ENCODE measurements at regions not wholly inside any gene's neighbourhood (a gene's known extent, or its start where the extent isn't known, plus 50 kb on each side); places are given as distances from the start of the nearest gene placed in this dataset.

GRCh38 chr9:120156376-120156775 is 423.6 kb downstream of the CDK5RAP2 start:
- no peak overlapping the region for H3K4me3 ChIP-seq (ENCODE audit: low read depth, low read length, poor library complexity, severe bottlenecking)
- intact Hi-C loops (cut with micrococcal nuclease; ENCODE audit: unreplicated experiment) = no loop called here
- POLR2A ChIA-PET (ENCODE audit: low non-redundant PET) = no interaction called here

GRCh38 chr9:120153258-120153657 is 426.7 kb downstream of the CDK5RAP2 start:
- H3K4me1 ChIP-seq (ENCODE audit: insufficient read depth, low read length, poor library complexity, severe bottlenecking) = no peaks in the 10 kb centered on the region
- H3K27ac ChIP-seq (ENCODE audit: low read depth, low read length, poor library complexity, severe bottlenecking) = no peak overlapping the region
- H3K9me3 ChIP-seq (ENCODE audit: low read depth, low read length, poor library complexity, severe bottlenecking) = no peaks in the 10 kb centered on the region
- ChIA-PET CTCF (no interaction called here), POLR2A (ENCODE audit: low non-redundant PET) (no interaction called here)
- H3K36me3 ChIP-seq (ENCODE audit: insufficient read depth, low read length, poor library complexity, severe bottlenecking) = no peaks in the 10 kb centered on the region
- DNase-seq (ENCODE audit: low spot score) = no peak
- H3K4me3 ChIP-seq (ENCODE audit: low read depth, low read length, poor library complexity, severe bottlenecking) = no peak overlapping the region
- BruUV-seq (replicated peaks) = no TSS peak
- intact Hi-C loops (cut with micrococcal nuclease; ENCODE audit: unreplicated experiment) = no loop called here
- TF ChIP-seq CTCF (conservative IDR thresholded peaks at IDR 0.05; ENCODE audit: low read depth, low read length) = no peak
- TF ChIP-seq EZH2 (IDR thresholded peaks at IDR 0.05; ENCODE audit: borderline replicate concordance, low read depth, low read length, poor library complexity, severe bottlenecking) = no peak
- no peaks in the 10 kb centered on the region for H3K27me3 ChIP-seq (replicated peaks; ENCODE audit: insufficient read depth, low read depth, low read length, poor library complexity)

More at GRCh38 chr9:120156376-120156775, 423.6 kb downstream of the CDK5RAP2 start:
- Histone ChIP-seq H3K9me3 (ENCODE audit: low read depth, low read length, poor library complexity, severe bottlenecking) (no peaks in the 10 kb centered on the region), H3K27me3 (replicated peaks; ENCODE audit: insufficient read depth, low read depth, low read length, poor library complexity) (no peaks in the 10 kb centered on the region), H3K36me3 (ENCODE audit: insufficient read depth, low read length, poor library complexity, severe bottlenecking) (no peaks in the 10 kb centered on the region), H3K4me1 (ENCODE audit: insufficient read depth, low read length, poor library complexity, severe bottlenecking) (no peaks in the 10 kb centered on the region), H3K27ac (ENCODE audit: low read depth, low read length, poor library complexity, severe bottlenecking) (no peak overlapping the region)
- CTCF ChIA-PET = no interaction called here
- peak; percentile 8 for DNase-seq (ENCODE audit: low spot score)
- TF ChIP-seq EZH2 (IDR thresholded peaks at IDR 0.05; ENCODE audit: borderline replicate concordance, low read depth, low read length, poor library complexity, severe bottlenecking) (no peak), CTCF (conservative IDR thresholded peaks at IDR 0.05; ENCODE audit: low read depth, low read length) (no peak)
- no TSS peak for BruUV-seq (replicated peaks)

- Histone ChIP-seq H3K9me3 (ENCODE audit: low read depth, low read length, poor library complexity, severe bottlenecking) (no peaks in the 10 kb centered on the region), H3K27ac (ENCODE audit: low read depth, low read length, poor library complexity, severe bottlenecking) (no peak overlapping the region), H3K27me3 (replicated peaks; ENCODE audit: insufficient read depth, low read depth, low read length, poor library complexity) (no peaks in the 10 kb centered on the region), H3K4me3 (ENCODE audit: low read depth, low read length, poor library complexity, severe bottlenecking) (no peak overlapping the region), H3K36me3 (ENCODE audit: insufficient read depth, low read length, poor library complexity, severe bottlenecking) (no peaks in the 10 kb centered on the region), H3K4me1 (ENCODE audit: insufficient read depth, low read length, poor library complexity, severe bottlenecking) (no peaks in the 10 kb centered on the region)
- no peak for TF ChIP-seq CTCF (conservative IDR thresholded peaks at IDR 0.05; ENCODE audit: low read depth, low read length)
- TF ChIP-seq EZH2 (IDR thresholded peaks at IDR 0.05; ENCODE audit: borderline replicate concordance, low read depth, low read length, poor library complexity, severe bottlenecking) = no peak
- DNase-seq (ENCODE audit: low spot score) = no peak
- ChIA-PET POLR2A (ENCODE audit: low non-redundant PET) (no interaction called here), CTCF (no interaction called here)
- BruUV-seq (replicated peaks) = no TSS peak
- intact Hi-C loops (cut with micrococcal nuclease; ENCODE audit: unreplicated experiment) = no loop called here
Measured at GRCh38 chr9:120152295-120152694, 427.7 kb downstream of the CDK5RAP2 start.
